Fibroblast of lung (primary cell): ENCODE measurements at regions not wholly inside any gene's neighbourhood (a gene's known extent, or its start where the extent isn't known, plus 50 kb on each side); places are given as distances from the start of the nearest gene placed in this dataset.

Source experiments
- DNase-seq, 2 donors: peaks; one replicate each; pipeline versions ENCODE4 v3.0.0 to v3.0.0-alpha.2; 2010; ENCODE audit warnings: low read depth in 2 of 2
- H2AFZ ChIP-seq: 2 replicates; pipeline ENCODE4 v1.5.1; 2012; ENCODE audit warnings: low read length, control low read depth, inconsistent platforms
- H3K27ac ChIP-seq: 2 replicates; pipeline ENCODE4 v1.5.1; 2011; ENCODE audit warnings: low read length, control low read depth; ENCODE audit not compliant: insufficient read depth
- H3K27me3 ChIP-seq: 2 replicates; pipeline ENCODE4 v1.5.1; 2011; ENCODE audit warnings: mild to moderate bottlenecking, low read length; ENCODE audit not compliant: control insufficient read depth, insufficient read depth
- H3K36me3 ChIP-seq: 2 replicates; pipeline ENCODE4 v1.5.1; 2011; ENCODE audit warnings: low read length; ENCODE audit not compliant: control insufficient read depth, insufficient read depth
- H3K4me1 ChIP-seq: 2 replicates; pipeline ENCODE4 v1.5.1; 2011; ENCODE audit warnings: low read length; ENCODE audit not compliant: control insufficient read depth, insufficient read depth; ENCODE audit errors: extremely low read depth
- H3K4me2 ChIP-seq: 2 replicates; pipeline ENCODE4 v1.5.1; 2011; ENCODE audit warnings: low read length, control low read depth; ENCODE audit not compliant: insufficient read depth; ENCODE audit errors: extremely low read depth
- H3K4me3 ChIP-seq, 4 experiments: fragments of 200-600 bp in 1 of 4; sonication (generic) in 1 of 4; replicated peaks in 1 of 4; 2 replicates each; pipeline ENCODE4 v1.5.1; 2011 to 2016; ENCODE audit warnings: low read length in 4 of 4, low read depth in 3 of 4, mild to moderate bottlenecking in 3 of 4, control low read depth in 2 of 4, inconsistent platforms in 1 of 4, mixed read lengths in 1 of 4; ENCODE audit not compliant: insufficient read depth in 1 of 4; ENCODE audit errors: control extremely low read depth in 1 of 4
- H3K79me2 ChIP-seq: 2 replicates; pipeline ENCODE4 v1.5.1; 2012; ENCODE audit warnings: mild to moderate bottlenecking, low read length, inconsistent platforms; ENCODE audit not compliant: control insufficient read depth, insufficient read depth
- H3K9ac ChIP-seq: 2 replicates; pipeline ENCODE4 v1.5.1; 2011; ENCODE audit warnings: mild to moderate bottlenecking, low read length, control low read depth; ENCODE audit not compliant: insufficient read depth
- H3K9me3 ChIP-seq: 2 replicates; pipeline ENCODE4 v1.5.1; 2012; ENCODE audit warnings: low read depth, low read length; ENCODE audit not compliant: control insufficient read depth, insufficient read depth
- H4K20me1 ChIP-seq: 2 replicates; pipeline ENCODE4 v1.5.1; 2011; ENCODE audit warnings: low read length; ENCODE audit not compliant: control insufficient read depth, insufficient read depth; ENCODE audit errors: extremely low read depth
- CTCF ChIP-seq, 2 donors: IDR thresholded peaks in 1 of 2; conservative IDR thresholded peaks in 1 of 2; 1 replicate in 1 of 2; 2 replicates in 1 of 2; pipeline ENCODE4 v1.5.1; 2011 to 2012; ENCODE audit warnings: low read length in 2 of 2, control low read depth in 1 of 2, inconsistent platforms in 1 of 2, low read depth in 1 of 2, mild to moderate bottlenecking in 1 of 2
- EZH2 ChIP-seq: IDR thresholded peaks from 2 replicates; pipeline ENCODE4 v1.5.1; 2012; ENCODE audit warnings: low read length, control low read depth, mild to moderate bottlenecking; ENCODE audit errors: missing control alignments

GRCh38 chr6:147664092-147664491 is 155.6 kb downstream of the SAMD5 start:
- Histone ChIP-seq H3K27me3 (no peaks in the 10 kb centered on the region), H3K4me1 (no peaks in the 10 kb centered on the region), H3K9me3 (no peaks in the 10 kb centered on the region), H2AFZ (no peak overlapping the region), H3K79me2 (no peaks in the 10 kb centered on the region), H3K4me2 (no peak overlapping the region), H3K36me3 (no peaks in the 10 kb centered on the region), H3K4me3 (no peak overlapping the region), H4K20me1 (no peaks in the 10 kb centered on the region), H3K27ac (no peak overlapping the region), H3K9ac (no peak overlapping the region)
- no peak for DNase-seq
- no peak for TF ChIP-seq CTCF (conservative IDR thresholded peaks at IDR 0.05 in 1 of 2, IDR thresholded peaks at IDR 0.05 in 1 of 2; ENCODE audit: low read depth in 1 of 2, low read length in 2 of 2)
- no peak for TF ChIP-seq EZH2

- Histone ChIP-seq H3K9me3 (no peaks in the 10 kb centered on the region), H3K79me2 (no peaks in the 10 kb centered on the region), H3K9ac (no peak overlapping the region), H3K4me1 (no peaks in the 10 kb centered on the region), H2AFZ (no peak overlapping the region), H3K4me3 (no peak overlapping the region), H3K27ac (no peak overlapping the region), H3K4me2 (no peak overlapping the region), H3K27me3 (no peaks in the 10 kb centered on the region), H3K36me3 (no peaks in the 10 kb centered on the region), H4K20me1 (no peaks in the 10 kb centered on the region)
- no peak for DNase-seq
- TF ChIP-seq EZH2, result no peak
- no peak for TF ChIP-seq CTCF (conservative IDR thresholded peaks at IDR 0.05 in 1 of 2, IDR thresholded peaks at IDR 0.05 in 1 of 2; ENCODE audit: low read depth in 1 of 2, low read length in 2 of 2)
Measured at GRCh38 chr6:147666255-147666654, 157.8 kb downstream of the SAMD5 start.

GRCh38 chr6:147667082-147667481 is 158.6 kb downstream of the SAMD5 start:
- TF ChIP-seq EZH2, result no peak
- TF ChIP-seq CTCF (conservative IDR thresholded peaks at IDR 0.05 in 1 of 2, IDR thresholded peaks at IDR 0.05 in 1 of 2; ENCODE audit: low read depth in 1 of 2, low read length in 2 of 2), result no peak
- no peaks in the 10 kb centered on the region for H3K36me3 ChIP-seq
- no peak for DNase-seq
- H3K4me2 ChIP-seq, result no peak overlapping the region
- no peaks in the 10 kb centered on the region for H3K9me3 ChIP-seq
- no peak overlapping the region for H3K9ac ChIP-seq
- no peak overlapping the region for H2AFZ ChIP-seq
- no peaks in the 10 kb centered on the region for H3K4me1 ChIP-seq
- H4K20me1 ChIP-seq, result no peaks in the 10 kb centered on the region
- no peaks in the 10 kb centered on the region for H3K79me2 ChIP-seq
- H3K27me3 ChIP-seq, result no peaks in the 10 kb centered on the region
- no peak overlapping the region for H3K4me3 ChIP-seq
- no peak overlapping the region for H3K27ac ChIP-seq
